ENCODE measurements at regions not wholly inside any gene's neighbourhood (a gene's known extent, or its start where the extent isn't known, plus 50 kb on each side); places are given as distances from the start of the nearest gene placed in this dataset.

DNA sequence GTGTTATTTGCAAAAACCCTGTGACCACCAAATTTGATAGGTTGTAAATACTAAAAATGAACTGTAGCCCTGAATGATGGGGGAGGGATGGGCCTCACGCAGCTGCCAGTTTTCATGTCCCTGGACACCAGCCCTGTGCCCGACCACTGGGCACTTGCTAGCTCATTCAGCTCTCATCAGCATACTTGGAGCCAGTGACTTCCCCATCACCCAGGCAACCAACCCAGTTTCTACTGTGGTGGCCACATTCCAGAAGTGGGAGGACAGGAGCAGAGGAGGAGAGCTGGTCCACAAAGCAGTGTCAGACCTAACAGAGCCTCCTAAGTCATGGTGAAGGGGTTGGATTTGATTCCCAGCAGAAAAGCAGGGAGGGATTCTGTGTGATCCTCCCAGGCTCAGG is 128.2 kb downstream of the CPEB2 start:
- intact Hi-C loops (cut with DNase I) = no loop called here
- H3K4me3 ChIP-seq (replicated peaks in 1 of 3) = no peak overlapping the region
- no peaks in the 10 kb centered on the region for H3K27me3 ChIP-seq
- no peaks in the 10 kb centered on the region for H3K4me1 ChIP-seq
- H3K9me3 ChIP-seq = no peaks in the 10 kb centered on the region
- DNase-seq = peak; percentile 37 to 48
- H3K36me3 ChIP-seq = no peaks in the 10 kb centered on the region
- 40 to 51% methylated on average over 1 to 2 of the region's 2 CpGs for WGBS, 2 donors
- H3K27ac ChIP-seq = no peak overlapping the region
- no peak for TF ChIP-seq POLR2A (IDR thresholded peaks at IDR 0.05)
- TF ChIP-seq, protein P1, sequence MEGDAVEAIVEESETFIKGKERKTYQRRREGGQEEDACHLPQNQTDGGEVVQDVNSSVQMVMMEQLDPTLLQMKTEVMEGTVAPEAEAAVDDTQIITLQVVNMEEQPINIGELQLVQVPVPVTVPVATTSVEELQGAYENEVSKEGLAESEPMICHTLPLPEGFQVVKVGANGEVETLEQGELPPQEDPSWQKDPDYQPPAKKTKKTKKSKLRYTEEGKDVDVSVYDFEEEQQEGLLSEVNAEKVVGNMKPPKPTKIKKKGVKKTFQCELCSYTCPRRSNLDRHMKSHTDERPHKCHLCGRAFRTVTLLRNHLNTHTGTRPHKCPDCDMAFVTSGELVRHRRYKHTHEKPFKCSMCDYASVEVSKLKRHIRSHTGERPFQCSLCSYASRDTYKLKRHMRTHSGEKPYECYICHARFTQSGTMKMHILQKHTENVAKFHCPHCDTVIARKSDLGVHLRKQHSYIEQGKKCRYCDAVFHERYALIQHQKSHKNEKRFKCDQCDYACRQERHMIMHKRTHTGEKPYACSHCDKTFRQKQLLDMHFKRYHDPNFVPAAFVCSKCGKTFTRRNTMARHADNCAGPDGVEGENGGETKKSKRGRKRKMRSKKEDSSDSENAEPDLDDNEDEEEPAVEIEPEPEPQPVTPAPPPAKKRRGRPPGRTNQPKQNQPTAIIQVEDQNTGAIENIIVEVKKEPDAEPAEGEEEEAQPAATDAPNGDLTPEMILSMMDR (IDR thresholded peaks at IDR 0.05) = no peak

DNA sequence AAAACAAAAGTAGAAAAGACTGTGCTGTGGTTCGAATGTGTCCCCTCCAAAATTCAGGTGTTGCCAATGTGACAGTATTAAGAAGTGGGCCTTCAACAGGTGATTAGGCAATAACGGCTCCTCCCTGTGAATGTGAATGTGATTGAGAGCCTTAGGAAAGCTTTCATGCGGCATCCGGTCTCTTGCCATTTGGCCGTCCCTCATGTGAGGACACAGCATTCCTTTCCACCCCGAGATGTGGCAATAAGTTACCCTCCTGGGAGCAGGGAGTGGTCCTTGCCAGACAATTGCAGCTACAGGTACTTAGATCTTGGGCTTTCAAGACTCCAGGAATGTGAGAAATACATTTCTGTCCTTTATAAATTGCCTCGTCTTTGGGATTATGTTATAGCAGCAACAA is 129.3 kb downstream of the CPEB2 start:
- Histone ChIP-seq H3K4me3 (replicated peaks in 1 of 3) (no peak overlapping the region), H3K4me1 (no peaks in the 10 kb centered on the region), H3K36me3 (no peaks in the 10 kb centered on the region), H3K9me3 (no peaks in the 10 kb centered on the region), H3K27ac (no peak overlapping the region), H3K27me3 (no peaks in the 10 kb centered on the region)
- TF ChIP-seq, protein P1 (IDR thresholded peaks at IDR 0.05) = no peak
- no peak for TF ChIP-seq POLR2A (IDR thresholded peaks at IDR 0.05)
- DNase-seq = peak; percentile 23 to 27
- intact Hi-C loops (cut with DNase I) = no loop called here
- WGBS, 2 donors = 59 to 61% methylated on average over 7 of the region's 7 CpGs

DNA sequence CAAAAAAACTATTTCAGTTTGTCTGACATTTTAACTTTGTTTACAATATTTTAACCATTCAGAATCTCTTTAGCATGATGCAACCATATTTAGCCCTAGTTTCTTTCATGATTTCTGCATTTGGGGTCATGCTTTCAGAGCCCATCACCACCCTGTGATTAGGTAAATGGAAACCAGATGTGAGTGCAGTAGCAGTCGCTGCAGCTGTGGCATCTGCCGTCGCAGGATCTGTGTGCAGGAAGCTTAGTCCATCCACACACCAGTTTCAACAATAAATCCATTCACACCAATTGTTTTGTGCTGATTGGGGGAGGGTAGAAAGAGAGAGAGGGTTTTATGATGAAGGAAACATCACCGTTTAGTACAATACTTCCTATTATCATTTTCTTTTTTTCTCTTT is 130.5 kb downstream of the CPEB2 start:
- TF ChIP-seq, protein P1 (IDR thresholded peaks at IDR 0.05) = no peak
- TF ChIP-seq POLR2A (IDR thresholded peaks at IDR 0.05) = no peak
- 42 to 74% methylated on average over 4 of the region's 4 CpGs for WGBS, 2 donors
- no peak overlapping the region for H3K27ac ChIP-seq

DNA sequence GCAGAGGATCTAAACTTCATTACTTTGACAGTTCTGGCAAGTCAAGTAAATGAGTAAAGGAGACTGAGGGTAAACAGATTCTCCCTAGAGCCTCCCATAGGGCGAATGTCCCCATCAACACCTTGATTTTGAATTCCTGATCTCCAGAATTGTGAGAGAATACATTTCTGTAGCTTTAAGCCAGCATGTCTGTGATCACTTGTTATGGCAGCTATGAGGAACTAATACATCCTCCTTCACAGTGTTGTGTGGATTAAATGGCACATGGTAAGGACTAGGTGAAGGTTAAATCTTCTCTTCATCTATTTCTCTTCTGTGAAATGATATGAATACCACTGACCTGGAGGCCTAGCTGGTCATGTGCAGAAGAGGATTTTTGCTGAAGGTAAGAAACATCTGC is 137.3 kb downstream of the CPEB2 start:
- Histone ChIP-seq H3K27ac (no peak overlapping the region), H3K27me3 (no peaks in the 10 kb centered on the region), H3K4me3 (replicated peaks in 1 of 3) (no peak overlapping the region), H3K4me1 (no peaks in the 10 kb centered on the region), H3K36me3 (no peaks in the 10 kb centered on the region), H3K9me3 (no peaks in the 10 kb centered on the region)
- intact Hi-C loops (cut with DNase I) = no loop called here
- DNase-seq = no peak
- 61 to 82% methylated on average over 1 of the region's 1 CpG for WGBS, 2 donors
- TF ChIP-seq, protein P1 (IDR thresholded peaks at IDR 0.05) = no peak
- no peak for TF ChIP-seq POLR2A (IDR thresholded peaks at IDR 0.05)

More for the DNA sequence above, 130.5 kb downstream of the CPEB2 start:
- no peaks in the 10 kb centered on the region for H3K4me1 ChIP-seq
- no peaks in the 10 kb centered on the region for H3K36me3 ChIP-seq
- intact Hi-C loops (cut with DNase I) = no loop called here
- DNase-seq = no peak
- H3K9me3 ChIP-seq = no peaks in the 10 kb centered on the region
- H3K27me3 ChIP-seq = no peaks in the 10 kb centered on the region
- H3K4me3 ChIP-seq (replicated peaks in 1 of 3) = no peak overlapping the region

DNA sequence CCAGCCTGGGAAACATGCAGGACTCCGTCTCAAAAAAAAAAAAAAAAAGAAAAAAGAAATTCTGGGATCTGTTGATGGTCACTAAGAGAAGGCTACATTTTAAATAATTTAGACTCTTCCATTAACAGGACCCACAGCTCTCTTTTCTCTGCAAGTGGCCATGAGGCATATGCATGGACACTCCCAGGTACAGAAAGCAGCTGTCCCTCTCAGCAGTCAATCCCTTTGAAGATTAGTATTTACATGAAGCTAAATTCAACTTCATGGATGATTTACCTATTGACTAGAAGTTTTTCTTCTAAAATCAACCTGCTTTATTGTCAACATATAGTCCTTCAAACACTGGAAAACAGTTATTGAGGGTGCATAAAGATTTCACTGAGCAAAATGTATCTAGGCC is 139.9 kb downstream of the CPEB2 start:
- no peaks in the 10 kb centered on the region for H3K9me3 ChIP-seq
- no peaks in the 10 kb centered on the region for H3K27me3 ChIP-seq
- no peak overlapping the region for H3K27ac ChIP-seq
- H3K4me3 ChIP-seq (replicated peaks in 1 of 3) = no peak overlapping the region
- TF ChIP-seq, protein P1 (IDR thresholded peaks at IDR 0.05) = no peak
- WGBS, 2 donors = 90 to 96% methylated on average over 1 of the region's 1 CpG
- intact Hi-C loops (cut with DNase I) = no loop called here
- no peak for DNase-seq
- H3K4me1 ChIP-seq = no peaks in the 10 kb centered on the region
- H3K36me3 ChIP-seq = no peaks in the 10 kb centered on the region
